Fibroblast of skin of abdomen (primary cell): ENCODE measurements at regions not wholly inside any gene's neighbourhood (a gene's known extent, or its start where the extent isn't known, plus 50 kb on each side); places are given as distances from the start of the nearest gene placed in this dataset.
"Not testable (repeated sequence)": the region's sequence is repeated elsewhere in the genome, so short reads cannot be mapped to it uniquely, and the experiment has no call there.

ENCODE experiments used
- DNase-seq: peaks from one replicate; pipeline ENCODE4 v3.0.0-alpha.2; 2013

- DNase-seq: no peak
These were observed 109.0 kb downstream of the ANXA3 start for GRCh38 chr4:78660559-78660958.

- DNase-seq: no peak
These were observed 109.6 kb downstream of the ANXA3 start for GRCh38 chr4:78661086-78661690.

GRCh38 chr4:78661921-78662521 is 110.5 kb downstream of the ANXA3 start:
- DNase-seq: peak; percentile 42

- no peak for DNase-seq
These were observed 111.1 kb downstream of the ANXA3 start for GRCh38 chr4:78662658-78663057.

GRCh38 chr4:78664296-78664695 is 111.9 kb upstream of the BMP2K start:
- DNase-seq: not testable (repeated sequence)

GRCh38 chr4:78665216-78665770 is 110.9 kb upstream of the BMP2K start:
- DNase-seq: no peak

- no peak for DNase-seq
These were observed 109.3 kb upstream of the BMP2K start for GRCh38 chr4:78666830-78667258.

GRCh38 chr4:78667325-78667724 is 108.8 kb upstream of the BMP2K start:
- no peak for DNase-seq

- DNase-seq: no peak
These were observed 108.4 kb upstream of the BMP2K start for GRCh38 chr4:78667764-78668163.

- no peak for DNase-seq
These were observed 106.7 kb upstream of the BMP2K start for GRCh38 chr4:78669453-78669852.

GRCh38 chr4:78671903-78672815 is 104.0 kb upstream of the BMP2K start:
- no peak for DNase-seq

GRCh38 chr4:78673337-78673736 is 102.8 kb upstream of the BMP2K start:
- no peak for DNase-seq

GRCh38 chr4:78675325-78675724 is 100.8 kb upstream of the BMP2K start:
- no peak for DNase-seq

GRCh38 chr4:78682070-78682469 is 94.1 kb upstream of the BMP2K start:
- no peak for DNase-seq

- no peak for DNase-seq
These were observed 92.8 kb upstream of the BMP2K start for GRCh38 chr4:78683352-78683751.

- peak; percentile 70 for DNase-seq
These were observed 91.6 kb upstream of the BMP2K start for GRCh38 chr4:78684325-78685079.

GRCh38 chr4:78687818-78688217 is 88.3 kb upstream of the BMP2K start:
- DNase-seq: no peak

GRCh38 chr4:78688366-78688765 is 87.8 kb upstream of the BMP2K start:
- DNase-seq: no peak

- no peak for DNase-seq
These were observed 86.9 kb upstream of the BMP2K start for GRCh38 chr4:78689261-78689660.

- DNase-seq: no peak
These were observed 86.3 kb upstream of the BMP2K start for GRCh38 chr4:78689700-78690323.

GRCh38 chr4:78691334-78691754 is 84.8 kb upstream of the BMP2K start:
- no peak for DNase-seq
